Ectodermal cell (in vitro differentiated cells): ENCODE measurements at regions not wholly inside any gene's neighbourhood (a gene's known extent, or its start where the extent isn't known, plus 50 kb on each side); places are given as distances from the start of the nearest gene placed in this dataset.

ENCODE experiments used
- H3K27ac ChIP-seq: 2 replicates; pipeline ENCODE4 v1.7.0; 2013; ENCODE audit warnings: mild to moderate bottlenecking, low read depth, low read length; ENCODE audit not compliant: insufficient read depth, poor library complexity, severe bottlenecking
- H3K27me3 ChIP-seq: 2 replicates; pipeline ENCODE4 v1.7.0; 2013; ENCODE audit warnings: mild to moderate bottlenecking, low read length; ENCODE audit not compliant: insufficient read depth, control insufficient read depth, poor library complexity, severe bottlenecking
- H3K36me3 ChIP-seq: one replicate; pipeline ENCODE4 v1.7.0; 2013; ENCODE audit warnings: low read length; ENCODE audit not compliant: control insufficient read depth, insufficient read depth
- H3K4me1 ChIP-seq: one replicate; pipeline ENCODE4 v1.7.0; 2013; ENCODE audit warnings: low read length; ENCODE audit not compliant: control insufficient read depth, insufficient read depth
- H3K4me3 ChIP-seq: 2 replicates; pipeline ENCODE4 v1.7.0; 2013; ENCODE audit warnings: low read depth, low read length, control low read depth; ENCODE audit not compliant: insufficient read depth
- H3K9me3 ChIP-seq: 2 replicates; pipeline ENCODE4 v1.7.0; 2013; ENCODE audit warnings: mild to moderate bottlenecking, low read length, moderate library complexity; ENCODE audit not compliant: control insufficient read depth
- WGBS, 2 experiments: methylation state at CpG; one replicate each; pipeline ENCODE4 v1.1.7; 2013; ENCODE audit warnings: missing lambda C conversion rate in 2 of 2; 5-methylcytosine and 5-hydroxymethylcytosine counted together

GRCh38 chr13:62085337-62086229 is 669.9 kb upstream of the PCDH20 start:
- no peaks in the 10 kb centered on the region for H3K9me3 ChIP-seq
- no peak overlapping the region for H3K27ac ChIP-seq
- WGBS, 2 experiments = 76 to 85% methylated on average over 3 to 5 of the region's 5 CpGs

GRCh38 chr13:62084728-62085127 is 669.1 kb upstream of the PCDH20 start:
- no peak overlapping the region for H3K27ac ChIP-seq
- H3K4me3 ChIP-seq = no peak overlapping the region
- H3K36me3 ChIP-seq = no peaks in the 10 kb centered on the region
- no peaks in the 10 kb centered on the region for H3K27me3 ChIP-seq
- no peaks in the 10 kb centered on the region for H3K4me1 ChIP-seq
- H3K9me3 ChIP-seq = no peaks in the 10 kb centered on the region

More at GRCh38 chr13:62085337-62086229, 669.9 kb upstream of the PCDH20 start:
- Histone ChIP-seq H3K27me3 (no peaks in the 10 kb centered on the region), H3K36me3 (no peaks in the 10 kb centered on the region), H3K4me1 (no peaks in the 10 kb centered on the region), H3K4me3 (no peak overlapping the region)

GRCh38 chr13:62067821-62068220 is 652.2 kb upstream of the PCDH20 start:
- Histone ChIP-seq H3K4me3 (no peak overlapping the region), H3K9me3 (no peaks in the 10 kb centered on the region), H3K27me3 (no peaks in the 10 kb centered on the region), H3K27ac (no peak overlapping the region), H3K36me3 (no peaks in the 10 kb centered on the region), H3K4me1 (no peaks in the 10 kb centered on the region)
- WGBS, 2 experiments = 91 to 97% methylated on average over 4 of the region's 4 CpGs

- Histone ChIP-seq H3K36me3 (no peaks in the 10 kb centered on the region), H3K27me3 (no peaks in the 10 kb centered on the region), H3K4me1 (no peaks in the 10 kb centered on the region), H3K4me3 (no peak overlapping the region), H3K9me3 (no peaks in the 10 kb centered on the region), H3K27ac (no peak overlapping the region)
Observed at GRCh38 chr13:62065016-62065415, 649.4 kb upstream of the PCDH20 start.

- Histone ChIP-seq H3K4me1 (no peaks in the 10 kb centered on the region), H3K27me3 (no peaks in the 10 kb centered on the region), H3K27ac (no peak overlapping the region), H3K9me3 (no peaks in the 10 kb centered on the region), H3K4me3 (no peak overlapping the region), H3K36me3 (no peaks in the 10 kb centered on the region)
- WGBS, 2 experiments = no CpG with 5 or more reads among the region's 1 CpG
Observed at GRCh38 chr13:62061751-62062150, 646.1 kb upstream of the PCDH20 start.

- Histone ChIP-seq H3K36me3 (no peaks in the 10 kb centered on the region), H3K4me3 (no peak overlapping the region), H3K27me3 (no peaks in the 10 kb centered on the region), H3K4me1 (no peaks in the 10 kb centered on the region), H3K9me3 (no peaks in the 10 kb centered on the region), H3K27ac (no peak overlapping the region)
- 88 to 100% methylated on average over 2 of the region's 2 CpGs for WGBS, 2 experiments
Observed at GRCh38 chr13:62060570-62060969, 644.9 kb upstream of the PCDH20 start.

GRCh38 chr13:62057286-62057685 is 641.6 kb upstream of the PCDH20 start:
- Histone ChIP-seq H3K27ac (no peak overlapping the region), H3K4me3 (no peak overlapping the region), H3K4me1 (no peaks in the 10 kb centered on the region), H3K9me3 (no peaks in the 10 kb centered on the region), H3K27me3 (no peaks in the 10 kb centered on the region), H3K36me3 (no peaks in the 10 kb centered on the region)
- WGBS, 2 experiments = 86 to 100% methylated on average over 1 to 2 of the region's 2 CpGs

- no peaks in the 10 kb centered on the region for H3K36me3 ChIP-seq
- no peaks in the 10 kb centered on the region for H3K4me1 ChIP-seq
Observed at GRCh38 chr13:62049992-62050391, 634.3 kb upstream of the PCDH20 start.

GRCh38 chr13:62046512-62046911 is 630.9 kb upstream of the PCDH20 start:
- Histone ChIP-seq H3K27ac (no peak overlapping the region), H3K4me3 (no peak overlapping the region), H3K27me3 (no peaks in the 10 kb centered on the region), H3K4me1 (no peaks in the 10 kb centered on the region), H3K36me3 (no peaks in the 10 kb centered on the region), H3K9me3 (no peaks in the 10 kb centered on the region)
- 94% methylated on average over 13 of the region's 13 CpGs for WGBS, 2 experiments

More at GRCh38 chr13:62049992-62050391, 634.3 kb upstream of the PCDH20 start:
- WGBS, 2 experiments = 96 to 100% methylated on average over 1 of the region's 2 CpGs
- H3K27me3 ChIP-seq = no peaks in the 10 kb centered on the region
- H3K27ac ChIP-seq = no peak overlapping the region
- no peak overlapping the region for H3K4me3 ChIP-seq
- H3K9me3 ChIP-seq = no peaks in the 10 kb centered on the region

GRCh38 chr13:62043600-62043999 is 628.0 kb upstream of the PCDH20 start:
- no peaks in the 10 kb centered on the region for H3K36me3 ChIP-seq
- H3K27ac ChIP-seq = no peak overlapping the region
- 94% methylated on average over 3 of the region's 3 CpGs; no CpG with 5 or more reads in 1 of the 2 experiments for WGBS, 2 experiments

More at GRCh38 chr13:62043600-62043999, 628.0 kb upstream of the PCDH20 start:
- Histone ChIP-seq H3K27me3 (no peaks in the 10 kb centered on the region), H3K4me1 (no peaks in the 10 kb centered on the region), H3K4me3 (no peak overlapping the region), H3K9me3 (no peaks in the 10 kb centered on the region)
